Mammary epithelial cell (primary cell): ENCODE measurements at regions not wholly inside any gene's neighbourhood (a gene's known extent, or its start where the extent isn't known, plus 50 kb on each side); places are given as distances from the start of the nearest gene placed in this dataset.

Experiments used
- EZH2 ChIP-seq: IDR thresholded peaks from 2 replicates; pipeline ENCODE4 v1.6.1; 2012; ENCODE audit warnings: low read length, inconsistent platforms, borderline replicate concordance
- TF ChIP-seq, protein P1 (sequence below), 2 donors: IDR thresholded peaks in 1 of 2; conservative IDR thresholded peaks in 1 of 2; 2 replicates each; pipeline ENCODE4 v1.5.1; 2011 to 2012; ENCODE audit warnings: inconsistent platforms in 2 of 2, low read length in 2 of 2, mild to moderate bottlenecking in 2 of 2, control low read depth in 1 of 2, low read depth in 1 of 2; ENCODE audit not compliant: insufficient read depth in 1 of 2; ENCODE audit errors: extremely low read depth in 1 of 2

- TF ChIP-seq, protein P1, sequence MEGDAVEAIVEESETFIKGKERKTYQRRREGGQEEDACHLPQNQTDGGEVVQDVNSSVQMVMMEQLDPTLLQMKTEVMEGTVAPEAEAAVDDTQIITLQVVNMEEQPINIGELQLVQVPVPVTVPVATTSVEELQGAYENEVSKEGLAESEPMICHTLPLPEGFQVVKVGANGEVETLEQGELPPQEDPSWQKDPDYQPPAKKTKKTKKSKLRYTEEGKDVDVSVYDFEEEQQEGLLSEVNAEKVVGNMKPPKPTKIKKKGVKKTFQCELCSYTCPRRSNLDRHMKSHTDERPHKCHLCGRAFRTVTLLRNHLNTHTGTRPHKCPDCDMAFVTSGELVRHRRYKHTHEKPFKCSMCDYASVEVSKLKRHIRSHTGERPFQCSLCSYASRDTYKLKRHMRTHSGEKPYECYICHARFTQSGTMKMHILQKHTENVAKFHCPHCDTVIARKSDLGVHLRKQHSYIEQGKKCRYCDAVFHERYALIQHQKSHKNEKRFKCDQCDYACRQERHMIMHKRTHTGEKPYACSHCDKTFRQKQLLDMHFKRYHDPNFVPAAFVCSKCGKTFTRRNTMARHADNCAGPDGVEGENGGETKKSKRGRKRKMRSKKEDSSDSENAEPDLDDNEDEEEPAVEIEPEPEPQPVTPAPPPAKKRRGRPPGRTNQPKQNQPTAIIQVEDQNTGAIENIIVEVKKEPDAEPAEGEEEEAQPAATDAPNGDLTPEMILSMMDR (conservative IDR thresholded peaks at IDR 0.05 in 1 of 2, IDR thresholded peaks at IDR 0.05 in 1 of 2; ENCODE audit: extremely low read depth in 1 of 2, insufficient read depth in 1 of 2, low read depth in 1 of 2, low read length in 2 of 2), result no peak
- no peak for TF ChIP-seq EZH2
These were observed 274.7 kb downstream of the NXPE2 start for GRCh38 chr11:114953039-114953438.
